ENCODE measurements at regions not wholly inside any gene's neighbourhood (a gene's known extent, or its start where the extent isn't known, plus 50 kb on each side); places are given as distances from the start of the nearest gene placed in this dataset.

- TF ChIP-seq ZNF518A (tag by site-specific recombination; conservative IDR thresholded peaks at IDR 0.05; ENCODE audit: low read depth), result no peak
- TF ChIP-seq FEZF1 (tag by site-specific recombination; IDR thresholded peaks at IDR 0.05), result peak; percentile 24; the same call in 1 of the 2 replicates
- 0 out of 2 replicates have a peak, but pooled peaks have one; percentile 28 for TF ChIP-seq KLF8 (tag by site-specific recombination; IDR thresholded peaks at IDR 0.05)
- TF ChIP-seq ZNF510 (tag by site-specific recombination; IDR thresholded peaks at IDR 0.05; ENCODE audit: insufficient replicate concordance), result no peak
- peak; percentile 23; the same call in 1 of the 2 replicates for TF ChIP-seq ZNF549 (tag by site-specific recombination; IDR thresholded peaks at IDR 0.05)
- TF ChIP-seq ZNF121 (tag by site-specific recombination; IDR thresholded peaks at IDR 0.05), result no peak
- TF ChIP-seq ZNF76 (tag by site-specific recombination; IDR thresholded peaks at IDR 0.05; ENCODE audit: borderline replicate concordance, low read depth), result no peak
- TF ChIP-seq, protein P1, sequence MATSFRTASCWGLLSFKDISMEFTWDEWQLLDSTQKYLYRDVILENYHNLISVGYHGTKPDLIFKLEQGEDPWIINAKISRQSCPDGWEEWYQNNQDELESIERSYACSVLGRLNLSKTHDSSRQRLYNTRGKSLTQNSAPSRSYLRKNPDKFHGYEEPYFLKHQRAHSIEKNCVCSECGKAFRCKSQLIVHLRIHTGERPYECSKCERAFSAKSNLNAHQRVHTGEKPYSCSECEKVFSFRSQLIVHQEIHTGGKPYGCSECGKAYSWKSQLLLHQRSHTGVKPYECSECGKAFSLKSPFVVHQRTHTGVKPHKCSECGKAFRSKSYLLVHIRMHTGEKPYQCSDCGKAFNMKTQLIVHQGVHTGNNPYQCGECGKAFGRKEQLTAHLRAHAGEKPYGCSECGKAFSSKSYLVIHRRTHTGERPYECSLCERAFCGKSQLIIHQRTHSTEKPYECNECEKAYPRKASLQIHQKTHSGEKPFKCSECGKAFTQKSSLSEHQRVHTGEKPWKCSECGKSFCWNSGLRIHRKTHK (tag by site-specific recombination; IDR thresholded peaks at IDR 0.05), result no peak
- TF ChIP-seq KLF17 (tag by site-specific recombination; IDR thresholded peaks at IDR 0.05), result no peak
- no peak for TF ChIP-seq ZXDB (tag by site-specific recombination; IDR thresholded peaks at IDR 0.05)
- TF ChIP-seq GLIS2 (tag by site-specific recombination; IDR thresholded peaks at IDR 0.05), result no peak
- no peak for TF ChIP-seq SALL2 (tag by site-specific recombination; IDR thresholded peaks at IDR 0.05; ENCODE audit: borderline replicate concordance)
- no peak for TF ChIP-seq IKZF3 (tag by site-specific recombination; IDR thresholded peaks at IDR 0.05)
- TF ChIP-seq HOXD13 (CRISPR knock-in tag; IDR thresholded peaks at IDR 0.05; ENCODE audit: borderline replicate concordance), result no peak
- TF ChIP-seq ZNF488 (tag by site-specific recombination; IDR thresholded peaks at IDR 0.05), result no peak
- TF ChIP-seq ZBTB48 (tag by site-specific recombination; IDR thresholded peaks at IDR 0.05), result no peak
- no peak for TF ChIP-seq ZNF610 (tag by site-specific recombination; IDR thresholded peaks at IDR 0.05; ENCODE audit: borderline replicate concordance)
- TF ChIP-seq ZNF544 (tag by site-specific recombination; IDR thresholded peaks at IDR 0.05), result no peak
- TF ChIP-seq ZEB2 (tag by site-specific recombination; IDR thresholded peaks at IDR 0.05), result no peak
- TF ChIP-seq, protein P2, sequence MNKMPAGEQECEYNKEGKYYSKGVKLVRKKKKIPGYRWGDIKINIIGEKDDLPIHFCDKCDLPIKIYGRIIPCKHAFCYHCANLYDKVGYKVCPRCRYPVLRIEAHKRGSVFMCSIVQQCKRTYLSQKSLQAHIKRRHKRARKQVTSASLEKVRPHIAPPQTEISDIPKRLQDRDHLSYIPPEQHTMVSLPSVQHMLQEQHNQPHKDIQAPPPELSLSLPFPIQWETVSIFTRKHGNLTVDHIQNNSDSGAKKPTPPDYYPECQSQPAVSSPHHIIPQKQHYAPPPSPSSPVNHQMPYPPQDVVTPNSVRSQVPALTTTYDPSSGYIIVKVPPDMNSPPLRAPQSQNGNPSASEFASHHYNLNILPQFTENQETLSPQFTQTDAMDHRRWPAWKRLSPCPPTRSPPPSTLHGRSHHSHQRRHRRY (tag by site-specific recombination; IDR thresholded peaks at IDR 0.05), result no peak
- TF ChIP-seq, protein P3, sequence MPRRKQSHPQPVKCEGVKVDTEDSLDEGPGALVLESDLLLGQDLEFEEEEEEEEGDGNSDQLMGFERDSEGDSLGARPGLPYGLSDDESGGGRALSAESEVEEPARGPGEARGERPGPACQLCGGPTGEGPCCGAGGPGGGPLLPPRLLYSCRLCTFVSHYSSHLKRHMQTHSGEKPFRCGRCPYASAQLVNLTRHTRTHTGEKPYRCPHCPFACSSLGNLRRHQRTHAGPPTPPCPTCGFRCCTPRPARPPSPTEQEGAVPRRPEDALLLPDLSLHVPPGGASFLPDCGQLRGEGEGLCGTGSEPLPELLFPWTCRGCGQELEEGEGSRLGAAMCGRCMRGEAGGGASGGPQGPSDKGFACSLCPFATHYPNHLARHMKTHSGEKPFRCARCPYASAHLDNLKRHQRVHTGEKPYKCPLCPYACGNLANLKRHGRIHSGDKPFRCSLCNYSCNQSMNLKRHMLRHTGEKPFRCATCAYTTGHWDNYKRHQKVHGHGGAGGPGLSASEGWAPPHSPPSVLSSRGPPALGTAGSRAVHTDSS (tag by site-specific recombination; IDR thresholded peaks at IDR 0.05), result no peak
- TF ChIP-seq ZNF596 (tag by site-specific recombination; IDR thresholded peaks at IDR 0.05), result no peak
- no peak for TF ChIP-seq ZNF529 (tag by site-specific recombination; IDR thresholded peaks at IDR 0.05; ENCODE audit: insufficient replicate concordance)
- TF ChIP-seq GFI1B (tag by site-specific recombination; IDR thresholded peaks at IDR 0.05), result no peak
- no peak for TF ChIP-seq ZFP41 (tag by site-specific recombination; IDR thresholded peaks at IDR 0.05; ENCODE audit: borderline replicate concordance)
- no peak for TF ChIP-seq ZNF184 (tag by site-specific recombination; IDR thresholded peaks at IDR 0.05)
- TF ChIP-seq ZNF138 (tag by site-specific recombination; IDR thresholded peaks at IDR 0.05; ENCODE audit: borderline replicate concordance), result no peak
- TF ChIP-seq ZNF221 (tag by site-specific recombination; IDR thresholded peaks at IDR 0.05; ENCODE audit: borderline replicate concordance), result no peak
- no peak for TF ChIP-seq ZNF426 (tag by site-specific recombination; IDR thresholded peaks at IDR 0.05)
Observed at GRCh38 chr10:84946904-84947303, 618.5 kb downstream of the CCSER2 start (continued).
